ENCODE measurements at regions not wholly inside any gene's neighbourhood (a gene's known extent, or its start where the extent isn't known, plus 50 kb on each side); places are given as distances from the start of the nearest gene placed in this dataset.

DNA sequence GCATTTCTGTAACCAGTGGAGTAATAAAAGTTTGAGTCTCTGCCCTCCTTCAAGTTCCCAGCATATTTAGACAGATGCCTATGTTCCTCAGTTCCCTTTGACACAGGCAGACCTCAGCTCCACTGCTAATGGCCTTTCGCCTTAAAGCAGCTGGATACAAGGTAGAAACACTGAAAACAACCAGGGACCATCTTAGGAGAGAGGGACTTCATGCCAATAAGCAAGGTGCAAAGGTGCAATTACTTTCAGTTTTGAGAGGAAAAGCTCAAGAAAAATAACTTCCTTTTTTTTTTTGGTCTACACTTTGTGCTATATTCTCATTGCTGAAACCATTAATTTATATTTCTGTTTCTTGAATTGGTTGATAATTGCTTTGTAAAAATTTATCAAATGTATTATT is 781.9 kb upstream of the GALNTL6 start:
- TF ChIP-seq, protein P1, sequence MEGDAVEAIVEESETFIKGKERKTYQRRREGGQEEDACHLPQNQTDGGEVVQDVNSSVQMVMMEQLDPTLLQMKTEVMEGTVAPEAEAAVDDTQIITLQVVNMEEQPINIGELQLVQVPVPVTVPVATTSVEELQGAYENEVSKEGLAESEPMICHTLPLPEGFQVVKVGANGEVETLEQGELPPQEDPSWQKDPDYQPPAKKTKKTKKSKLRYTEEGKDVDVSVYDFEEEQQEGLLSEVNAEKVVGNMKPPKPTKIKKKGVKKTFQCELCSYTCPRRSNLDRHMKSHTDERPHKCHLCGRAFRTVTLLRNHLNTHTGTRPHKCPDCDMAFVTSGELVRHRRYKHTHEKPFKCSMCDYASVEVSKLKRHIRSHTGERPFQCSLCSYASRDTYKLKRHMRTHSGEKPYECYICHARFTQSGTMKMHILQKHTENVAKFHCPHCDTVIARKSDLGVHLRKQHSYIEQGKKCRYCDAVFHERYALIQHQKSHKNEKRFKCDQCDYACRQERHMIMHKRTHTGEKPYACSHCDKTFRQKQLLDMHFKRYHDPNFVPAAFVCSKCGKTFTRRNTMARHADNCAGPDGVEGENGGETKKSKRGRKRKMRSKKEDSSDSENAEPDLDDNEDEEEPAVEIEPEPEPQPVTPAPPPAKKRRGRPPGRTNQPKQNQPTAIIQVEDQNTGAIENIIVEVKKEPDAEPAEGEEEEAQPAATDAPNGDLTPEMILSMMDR (conservative IDR thresholded peaks at IDR 0.05; ENCODE audit: low read depth in 2 of 2): no peak
- TF ChIP-seq CREB1 (CRISPR knock-in tag; IDR thresholded peaks at IDR 0.05; ENCODE audit: low read depth) (no peak), EZH2phosphoT487 (IDR thresholded peaks at IDR 0.05; ENCODE audit: unreplicated experiment) (no peak), POLR2AphosphoS5 (IDR thresholded peaks at IDR 0.05; ENCODE audit: low read depth) (no peak)

Data from GM23338 (cell line).